ENCODE measurements at regions not wholly inside any gene's neighbourhood (a gene's known extent, or its start where the extent isn't known, plus 50 kb on each side); places are given as distances from the start of the nearest gene placed in this dataset.

DNA sequence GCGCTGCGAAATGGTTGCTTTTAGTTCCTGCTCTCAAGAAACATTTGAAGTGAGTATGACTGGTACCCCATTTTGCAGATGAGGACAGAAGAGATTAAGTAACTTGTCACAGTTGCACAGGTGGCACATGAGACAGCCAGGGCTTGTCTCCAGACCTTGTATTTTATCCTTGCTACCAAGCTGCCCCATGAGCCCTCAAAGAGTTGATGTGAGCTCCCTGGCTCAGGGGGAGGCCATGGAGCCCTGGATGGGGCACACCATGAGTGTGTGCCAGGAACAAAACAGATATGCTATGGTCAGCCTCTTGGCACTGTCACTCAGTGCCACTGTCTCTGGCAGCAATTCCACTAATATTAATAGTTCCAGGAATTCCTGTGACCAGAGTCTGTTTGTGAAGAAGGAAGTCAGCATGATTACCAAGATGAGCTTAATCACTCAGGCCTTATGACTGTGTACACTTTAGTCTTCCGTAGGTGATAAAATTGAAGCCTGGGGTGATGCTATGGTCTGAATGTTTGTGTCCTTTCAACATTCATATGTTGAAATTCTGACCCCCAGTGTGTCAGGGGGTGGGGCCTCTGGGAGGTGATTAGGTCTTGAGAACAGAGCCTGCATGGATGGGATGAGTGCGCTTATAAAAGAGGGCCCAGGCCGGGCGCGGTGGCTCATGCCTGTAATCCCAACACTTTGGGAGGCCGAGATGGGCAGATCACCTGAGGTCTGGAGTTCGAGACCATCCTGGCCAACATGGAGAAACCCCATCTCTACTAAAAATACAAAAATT, 806.8 kb downstream of the AACS start:
- peak; percentile 54 for DNase-seq
- peak; percentile 99 for ATAC-seq
- intact Hi-C loops (cut with micrococcal nuclease): no loop called here

DNA sequence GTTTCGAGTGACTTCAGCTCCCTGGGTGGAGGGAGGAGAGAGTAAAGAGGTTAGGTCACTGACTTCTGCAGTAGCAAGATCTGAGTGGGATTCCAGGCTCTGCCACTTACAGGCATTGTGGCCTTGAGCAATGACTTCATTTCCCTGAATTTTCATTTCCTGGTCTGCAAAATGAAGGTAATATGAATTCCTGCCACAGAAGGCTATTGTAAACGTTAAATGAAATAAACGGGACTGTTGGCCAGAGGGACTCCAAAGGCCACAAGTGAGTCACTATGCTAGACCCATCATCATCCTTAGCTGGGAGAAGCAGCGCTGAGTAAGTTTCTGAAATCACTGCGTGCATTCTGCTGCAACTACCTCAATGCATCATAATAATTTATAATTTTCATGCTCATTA, 807.8 kb downstream of the AACS start:
- DNase-seq (no peak), ATAC-seq (no peak)
- intact Hi-C loops (cut with micrococcal nuclease): no loop called here

DNA sequence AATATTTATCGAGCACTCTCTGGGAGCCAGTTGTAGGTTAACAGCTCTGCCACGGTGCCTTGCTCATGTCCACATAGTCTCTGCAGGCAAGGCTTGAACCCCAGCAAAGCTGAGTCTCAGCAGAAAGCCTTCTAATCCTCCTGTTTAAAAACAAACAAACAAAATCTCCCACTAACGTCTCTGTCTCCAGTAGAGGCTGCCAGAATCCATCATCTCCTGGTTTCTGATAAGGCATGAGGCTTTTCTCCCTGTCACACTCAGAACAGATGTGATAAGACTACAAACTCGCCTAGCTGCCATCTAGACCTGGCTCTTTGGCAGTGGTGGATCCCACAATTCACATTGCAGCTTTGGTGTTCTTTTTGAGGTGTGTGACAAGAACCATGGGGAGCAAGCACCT, 813.2 kb downstream of the AACS start:
- DNase-seq (no peak), ATAC-seq (peak; percentile 43)
- intact Hi-C loops (cut with micrococcal nuclease): no loop called here

DNA sequence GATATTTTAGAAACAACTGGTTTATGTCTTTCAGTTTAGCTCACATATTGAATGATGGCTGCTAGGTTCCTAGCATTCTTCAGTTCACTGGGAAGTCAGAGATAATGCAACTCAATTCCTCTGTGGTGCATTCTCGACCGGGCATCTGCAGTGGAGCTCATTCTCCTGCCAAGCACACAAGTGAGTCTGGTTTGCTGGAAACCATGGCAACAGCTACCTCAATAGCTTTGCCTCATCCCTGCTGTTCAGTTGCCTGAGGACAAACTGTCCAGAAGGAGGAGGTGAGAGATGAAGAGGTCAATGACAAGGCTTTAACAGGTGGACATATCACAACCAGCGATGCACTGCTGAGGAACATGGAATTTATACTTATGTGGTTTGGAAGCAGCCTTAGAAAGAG, 816.9 kb downstream of the AACS start:
- intact Hi-C loops (cut with micrococcal nuclease): no loop called here
- DNase-seq (no peak), ATAC-seq (peak; percentile 57)

DNA sequence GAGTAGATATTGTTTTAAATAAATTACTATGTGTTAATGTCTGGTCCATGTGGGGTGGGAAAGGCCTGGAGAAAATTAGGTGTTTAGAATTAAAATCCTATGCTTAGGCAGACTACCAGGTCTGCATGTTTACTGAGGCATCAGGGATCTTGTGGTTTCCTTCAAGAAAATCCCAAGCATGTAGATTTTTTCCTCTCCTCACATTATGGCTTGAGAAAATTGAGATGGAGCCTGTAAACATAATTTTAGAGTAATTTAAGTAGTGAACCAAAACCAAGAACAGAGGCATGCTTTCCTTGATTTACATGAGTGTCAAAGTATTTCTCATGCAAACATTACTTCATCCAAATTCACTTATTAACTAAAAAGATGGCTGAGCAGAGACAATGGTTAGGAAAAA, 823.7 kb downstream of the AACS start:
- intact Hi-C loops (cut with micrococcal nuclease): no loop called here
- ATAC-seq: no peak
- DNase-seq: no peak

DNA sequence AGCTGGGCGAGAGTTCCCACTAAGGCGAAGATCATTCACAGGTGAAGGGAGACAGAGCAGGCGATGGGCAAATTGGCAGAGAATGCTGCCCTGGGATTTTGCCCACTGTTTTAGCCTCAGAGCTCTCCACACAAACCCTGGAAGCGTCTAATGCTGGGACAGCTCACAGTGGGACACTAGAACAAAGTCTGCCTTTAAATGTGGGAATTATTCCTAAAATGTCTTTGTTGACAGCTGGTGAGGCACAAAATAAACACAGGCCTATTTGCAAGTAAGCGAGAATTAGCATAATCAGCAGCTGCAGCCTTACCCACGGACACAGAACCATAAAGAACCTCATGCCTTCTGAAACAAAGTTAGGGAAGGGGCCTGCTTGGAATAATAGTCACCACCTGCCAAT, 824.5 kb downstream of the AACS start:
- DNase-seq (no peak), ATAC-seq (peak; percentile 49)
- intact Hi-C loops (cut with micrococcal nuclease): no loop called here

DNA sequence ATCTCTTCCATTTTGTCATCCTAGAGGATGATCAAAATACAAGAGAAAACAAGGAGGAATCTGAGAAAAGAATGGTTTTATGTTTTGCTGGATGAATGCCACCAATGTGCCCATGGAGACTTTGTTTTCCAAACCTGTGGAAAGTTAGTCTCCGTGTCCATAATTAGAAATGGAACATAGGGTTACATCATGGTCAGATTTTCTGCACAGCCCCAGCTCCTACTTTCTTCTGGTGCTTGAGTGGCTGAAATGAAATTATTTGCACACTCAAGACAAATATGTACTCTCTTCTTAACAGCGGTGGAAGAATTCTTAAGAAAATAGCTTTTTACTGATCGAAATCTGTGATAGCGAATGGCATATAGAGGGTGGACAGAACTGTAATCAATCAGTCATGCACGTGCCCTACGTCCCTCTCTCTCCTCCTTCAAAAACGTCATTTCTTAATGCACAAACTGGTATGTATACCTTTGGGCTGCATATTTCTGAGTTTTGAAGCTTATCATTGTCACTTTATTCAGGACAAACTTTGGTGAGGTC, 825.2 kb downstream of the AACS start:
- DNase-seq (no peak), ATAC-seq (peak; percentile 69)
- intact Hi-C loops (cut with micrococcal nuclease): no loop called here

DNA sequence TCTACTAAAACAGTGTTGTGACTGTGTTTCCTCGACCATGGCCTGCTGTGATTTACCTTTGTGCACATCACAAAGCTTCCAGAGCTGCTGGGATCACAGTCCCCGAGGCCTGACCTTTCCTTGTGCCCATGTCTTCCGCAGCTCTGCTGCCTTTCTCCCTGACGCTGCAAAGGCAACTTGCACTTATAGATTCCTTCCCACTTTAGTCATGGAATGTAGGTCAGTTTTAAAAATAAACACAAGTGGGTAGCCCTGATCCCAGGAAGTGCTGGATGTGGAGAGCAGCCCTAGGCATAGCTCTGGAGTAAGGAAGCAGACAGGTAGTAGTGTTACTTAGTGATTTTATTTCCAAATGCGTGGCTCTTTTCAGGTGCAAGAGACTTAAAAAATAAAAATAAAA, 825.7 kb downstream of the AACS start:
- peak; percentile 28 for DNase-seq
- intact Hi-C loops (cut with micrococcal nuclease): no loop called here
- peak; percentile 98 for ATAC-seq

DNA sequence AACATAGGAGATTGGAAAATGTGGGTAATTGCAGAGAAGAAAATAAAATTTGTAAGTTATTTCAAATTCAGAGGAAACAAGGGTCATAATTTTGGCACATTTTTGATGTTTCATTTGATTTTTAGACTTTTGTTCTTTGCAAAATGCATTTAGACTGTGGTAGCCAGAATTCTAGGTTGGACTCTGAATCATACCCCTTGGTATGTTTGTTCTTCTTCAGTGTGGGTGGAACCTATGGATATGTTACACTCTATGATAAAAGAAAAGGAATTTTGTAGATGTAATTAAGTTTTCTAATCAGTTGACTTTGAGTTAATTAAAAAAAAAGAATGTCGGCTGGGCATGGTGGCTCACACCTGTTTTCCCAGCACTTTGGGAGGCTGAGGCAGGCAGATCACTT, 827.0 kb downstream of the AACS start:
- DNase-seq (no peak), ATAC-seq (no peak)
- intact Hi-C loops (cut with micrococcal nuclease): no loop called here

DNA sequence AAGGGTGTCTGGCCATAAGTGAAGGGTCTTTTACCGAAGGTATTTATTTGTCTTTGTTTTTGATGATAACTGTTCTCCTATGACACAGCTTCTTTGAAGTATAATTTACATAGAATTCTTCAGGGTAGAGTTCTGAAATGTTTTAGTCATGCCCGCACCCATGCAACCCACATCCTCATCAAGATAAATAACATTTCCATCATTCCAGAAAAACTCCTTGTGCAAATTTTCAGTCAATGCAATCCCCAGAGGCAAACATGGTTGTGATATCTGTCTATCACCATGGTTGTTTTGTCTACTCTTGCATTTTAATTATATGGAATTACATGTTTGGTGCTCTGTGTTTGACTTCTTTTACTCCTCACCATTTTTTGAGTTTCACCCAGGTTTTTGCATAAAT, 837.8 kb downstream of the AACS start:
- intact Hi-C loops (cut with micrococcal nuclease): no loop called here
- no peak for DNase-seq
- no peak for ATAC-seq

DNA sequence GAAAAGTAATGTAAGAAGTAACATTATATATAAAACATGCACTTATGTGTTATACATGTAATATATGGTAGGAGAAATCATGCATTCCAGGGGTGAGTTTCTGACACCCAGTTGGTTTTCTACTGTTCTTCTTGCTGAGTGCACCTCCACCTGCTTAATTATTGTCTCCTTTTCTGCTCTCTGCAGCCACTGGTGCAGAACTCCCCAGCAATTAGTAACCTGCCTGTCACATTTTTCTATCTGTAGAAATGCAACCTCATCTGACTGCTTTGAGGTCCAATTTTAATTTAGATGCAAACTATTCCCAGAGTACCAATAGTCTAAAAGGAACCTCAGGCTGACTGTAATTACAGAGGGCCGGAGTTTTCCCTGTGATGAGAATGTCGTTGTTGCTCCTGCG, 842.1 kb downstream of the AACS start:
- DNase-seq: no peak
- no peak for ATAC-seq
- intact Hi-C loops (cut with micrococcal nuclease): no loop called here

DNA sequence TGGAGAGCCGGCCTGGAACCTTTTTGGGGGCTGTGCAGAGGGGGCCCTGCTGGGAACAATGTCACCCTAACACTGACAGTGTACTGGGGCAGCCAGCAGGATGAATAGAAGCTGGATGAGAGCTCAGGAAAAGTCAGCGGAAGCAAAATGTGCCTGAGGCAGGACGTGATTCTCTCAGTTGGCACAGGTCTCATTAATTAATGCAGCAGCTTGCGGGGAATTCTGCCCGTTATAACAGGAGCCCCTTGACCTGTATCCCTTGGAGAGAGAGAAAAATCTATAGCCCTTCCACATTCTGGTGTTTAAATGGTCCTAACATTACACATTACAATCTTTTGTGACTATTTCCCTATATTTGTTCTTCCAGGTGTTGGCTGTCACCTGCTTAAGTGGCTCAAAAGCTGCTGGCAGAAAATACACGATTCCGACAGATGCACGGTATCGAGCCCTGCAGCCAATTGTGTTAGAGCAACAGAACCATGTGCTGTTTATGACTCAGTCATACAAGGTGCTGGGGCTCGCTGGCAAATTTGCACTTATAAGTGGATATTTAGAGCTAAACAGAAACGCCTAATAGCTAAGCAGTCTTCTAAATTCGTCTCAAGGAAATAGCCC, 854.7 kb downstream of the AACS start:
- intact Hi-C loops (cut with micrococcal nuclease): no loop called here
- ATAC-seq: no peak
- DNase-seq: no peak

DNA sequence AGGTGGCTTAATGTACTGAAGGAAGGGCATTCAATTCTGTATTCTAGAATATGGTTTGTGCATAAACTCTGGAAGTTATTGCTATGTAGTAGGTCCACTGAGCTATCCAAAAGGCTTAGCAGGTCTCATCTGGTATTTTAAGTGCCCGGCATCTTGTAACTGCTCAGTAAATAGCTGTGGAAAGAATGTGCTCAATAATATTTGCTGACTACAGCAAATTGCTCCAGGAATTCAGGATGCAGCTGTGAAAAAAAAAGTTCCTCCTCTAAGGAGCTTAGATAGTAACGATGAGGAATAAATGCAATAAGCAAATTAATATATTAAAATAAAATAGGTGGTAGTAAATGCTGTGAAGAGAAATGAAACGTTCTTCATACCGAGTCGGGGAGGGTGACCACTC, 857.1 kb downstream of the AACS start:
- ATAC-seq: no peak
- intact Hi-C loops (cut with micrococcal nuclease): no loop called here
- no peak for DNase-seq

DNA sequence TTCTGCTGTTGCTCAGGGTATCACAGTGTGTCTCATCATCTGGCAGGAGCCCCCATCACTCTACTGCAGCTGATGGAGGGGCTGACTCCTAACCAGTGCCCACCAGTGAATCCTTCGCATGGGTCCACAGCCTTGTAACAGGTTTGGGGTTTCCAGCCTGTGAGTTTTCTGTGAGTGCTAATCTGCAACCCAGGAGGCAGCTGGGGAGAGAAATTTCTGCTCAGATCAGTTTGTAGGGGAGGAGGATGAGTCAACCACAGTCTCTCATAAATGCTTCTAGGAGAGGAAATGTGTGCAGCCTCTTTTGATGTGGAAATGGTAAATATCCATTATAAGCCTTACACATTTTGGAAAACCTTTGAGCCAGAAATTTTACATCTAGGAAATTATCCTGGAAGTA, 871.3 kb downstream of the AACS start:
- intact Hi-C loops (cut with micrococcal nuclease): no loop called here
- ATAC-seq: no peak
- DNase-seq: no peak

DNA sequence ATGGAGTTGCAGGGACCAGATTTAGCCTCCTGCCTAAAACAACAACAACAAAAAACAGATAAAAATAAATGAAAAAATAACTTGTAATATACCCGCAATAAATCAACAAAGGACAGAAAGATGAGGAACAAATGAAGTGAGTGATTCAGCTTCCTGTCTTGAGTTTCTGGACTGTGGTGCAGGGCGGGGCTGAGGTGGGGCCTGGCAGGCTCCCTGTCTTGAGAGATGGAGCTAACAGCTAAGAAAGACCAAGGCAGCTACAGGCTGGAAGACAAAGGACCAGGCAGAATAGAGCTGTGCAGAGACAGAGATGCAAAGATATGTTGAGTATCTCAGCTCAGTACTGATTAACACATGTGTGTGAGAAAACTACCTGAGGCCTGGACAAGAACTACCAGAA, 879.2 kb downstream of the AACS start:
- ATAC-seq (no peak), DNase-seq (no peak)
- intact Hi-C loops (cut with micrococcal nuclease): no loop called here

DNA sequence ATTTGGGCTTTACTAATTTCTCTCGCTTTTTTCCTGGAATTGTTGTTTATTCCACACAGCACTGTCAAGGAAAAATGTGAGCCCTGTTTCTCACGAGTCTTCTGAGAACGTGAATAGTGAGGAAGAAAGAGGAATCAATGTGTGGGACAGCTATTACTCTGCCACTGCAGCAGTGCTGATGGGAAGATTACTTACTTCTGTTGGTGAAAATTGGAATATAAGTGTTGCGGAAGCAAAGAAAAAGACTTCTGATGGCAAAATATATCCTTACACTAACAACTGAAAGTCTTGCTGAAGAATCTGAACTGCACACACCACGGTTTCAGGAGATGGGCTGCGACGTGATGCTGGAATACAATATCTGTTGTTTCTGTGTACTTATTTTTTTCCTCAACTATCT, 884.2 kb downstream of the AACS start:
- ATAC-seq (no peak), DNase-seq (no peak)
- intact Hi-C loops (cut with micrococcal nuclease): no loop called here

DNA sequence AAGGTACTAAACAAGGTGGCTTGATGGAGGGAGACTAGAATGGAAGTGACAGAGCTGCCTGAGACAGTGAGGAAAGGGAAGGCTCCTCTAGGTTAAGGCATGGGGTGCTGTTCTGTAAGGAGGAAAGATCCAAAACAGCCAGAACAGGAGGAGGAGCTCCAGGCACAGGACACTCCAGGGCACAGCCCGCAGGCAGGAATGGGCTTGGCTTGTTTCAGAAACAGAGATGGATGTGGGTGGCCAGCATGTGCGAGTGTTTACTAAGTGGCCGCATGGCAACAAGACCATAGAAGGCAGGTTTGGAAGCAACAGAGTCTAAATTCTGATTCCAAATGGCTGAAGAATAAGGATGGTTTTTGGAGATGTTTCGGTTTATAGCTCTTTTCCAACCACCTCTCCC, 889.1 kb downstream of the AACS start:
- ATAC-seq (no peak), DNase-seq (no peak)
- intact Hi-C loops (cut with micrococcal nuclease): no loop called here

DNA sequence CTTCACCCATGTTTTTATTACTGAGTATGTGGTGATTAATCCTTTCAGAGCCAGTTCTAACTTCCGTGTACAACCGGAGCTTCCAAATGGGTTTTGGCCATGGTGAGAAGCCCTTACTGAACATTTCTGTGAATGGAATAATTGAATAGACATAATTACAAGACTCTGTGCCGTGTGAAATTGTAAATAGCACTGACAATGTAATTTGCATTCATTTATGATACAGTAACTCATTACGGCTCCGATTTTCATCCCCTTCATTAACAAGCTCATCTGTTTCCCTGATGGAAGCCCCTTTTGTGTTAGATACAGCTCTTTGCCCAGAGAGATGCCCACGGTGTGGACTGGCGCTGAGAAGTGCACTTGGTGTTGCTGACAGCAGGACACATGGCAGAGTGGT, 891.0 kb downstream of the AACS start:
- intact Hi-C loops (cut with micrococcal nuclease): no loop called here
- DNase-seq (no peak), ATAC-seq (no peak)

DNA sequence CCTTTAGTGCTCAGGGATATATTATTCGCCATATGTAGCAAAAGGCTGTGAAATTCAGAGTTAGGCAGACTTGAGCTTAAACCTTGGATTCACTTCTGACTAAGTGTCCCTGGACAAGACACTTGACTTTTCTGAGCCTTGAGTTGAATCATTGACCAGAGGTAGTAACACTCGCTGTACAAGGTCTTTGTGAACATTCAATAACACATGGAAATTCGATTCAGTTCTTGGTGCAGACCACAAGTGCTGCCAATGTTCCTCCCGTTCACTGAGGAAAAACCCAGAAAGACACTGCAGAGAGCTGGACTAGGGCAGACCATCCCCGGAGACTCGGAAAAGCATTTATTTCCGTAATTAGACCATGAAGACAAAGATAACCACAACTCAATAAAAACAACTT, 901.4 kb downstream of the AACS start:
- no peak for DNase-seq
- no peak for ATAC-seq
- intact Hi-C loops (cut with micrococcal nuclease): no loop called here

DNA sequence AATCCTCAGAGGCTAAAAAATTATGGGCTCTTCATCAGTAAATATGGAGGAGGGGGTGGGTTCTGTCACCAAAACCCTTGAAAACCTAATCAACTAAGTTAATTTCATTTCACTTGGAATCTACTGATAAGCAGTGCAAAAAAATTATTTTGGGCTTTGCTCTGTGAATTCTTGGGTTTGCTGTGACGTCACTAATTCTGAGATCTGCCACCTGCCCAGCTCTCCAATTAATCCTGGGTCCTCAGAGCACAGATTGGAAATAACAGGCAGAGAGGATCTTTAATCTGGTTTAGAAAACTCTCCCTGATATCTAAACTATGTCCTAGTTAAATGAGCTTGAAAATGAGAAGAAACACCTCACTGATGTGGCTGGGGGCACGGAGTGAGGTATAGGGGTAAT, 903.2 kb downstream of the AACS start:
- intact Hi-C loops (cut with micrococcal nuclease): no loop called here

DNA sequence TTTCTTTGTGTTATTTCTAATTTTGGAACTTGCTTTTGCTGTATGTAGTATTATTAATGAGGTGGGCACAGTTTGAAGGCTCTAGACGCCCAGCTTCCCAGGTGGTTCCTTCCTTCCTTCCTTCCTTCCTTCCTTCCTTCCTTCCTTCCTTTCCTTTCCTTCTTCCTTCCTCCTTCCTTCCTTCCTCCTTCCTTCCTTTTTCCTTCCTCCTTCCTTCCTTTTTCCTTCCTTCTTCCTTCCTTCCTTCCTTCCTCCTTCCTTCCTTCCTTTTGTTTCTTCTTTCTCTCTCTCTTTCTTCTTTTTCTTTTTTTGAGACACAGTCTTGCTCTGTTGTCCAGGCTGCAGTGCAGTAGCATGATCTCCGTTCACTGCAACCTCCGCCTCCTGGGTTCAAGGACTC, 906.7 kb downstream of the AACS start:
- ATAC-seq: no peak

More for the DNA sequence above, 903.2 kb downstream of the AACS start:
- DNase-seq: no peak
- ATAC-seq: no peak

More for the DNA sequence above, 906.7 kb downstream of the AACS start:
- intact Hi-C loops (cut with micrococcal nuclease): no loop called here
- DNase-seq: no peak
